IPS-15b (cell line): ENCODE measurements at regions not wholly inside any gene's neighbourhood (a gene's known extent, or its start where the extent isn't known, plus 50 kb on each side); places are given as distances from the start of the nearest gene placed in this dataset.

Source experiments
- H3K27me3 ChIP-seq: one replicate; pipeline ENCODE4 v1.6.1; 2013; ENCODE audit warnings: low read length; ENCODE audit not compliant: control insufficient read depth, insufficient read depth
- H3K36me3 ChIP-seq: one replicate; pipeline ENCODE4 v1.6.1; 2013; ENCODE audit warnings: low read length; ENCODE audit not compliant: control insufficient read depth, insufficient read depth
- H3K4me1 ChIP-seq: one replicate; pipeline ENCODE4 v1.6.1; 2013; ENCODE audit warnings: mild to moderate bottlenecking, low read length; ENCODE audit not compliant: control insufficient read depth, insufficient read depth
- H3K4me3 ChIP-seq: one replicate; pipeline ENCODE4 v1.5.1; 2013; ENCODE audit warnings: low read depth, low read length
- H3K9ac ChIP-seq: one replicate; pipeline ENCODE4 v1.6.1; 2013; ENCODE audit warnings: low read depth, mild to moderate bottlenecking, low read length
- H3K9me3 ChIP-seq: one replicate; pipeline ENCODE4 v1.6.1; 2013; ENCODE audit warnings: mild to moderate bottlenecking, low read length; ENCODE audit not compliant: control insufficient read depth, insufficient read depth

GRCh38 chr7:82559193-82559805 lies 115.7 kb upstream of the CACNA2D1 start:
- H3K9me3 ChIP-seq, result no peaks in the 10 kb centered on the region
- no peaks in the 10 kb centered on the region for H3K36me3 ChIP-seq
- no peak overlapping the region for H3K4me3 ChIP-seq
- no peaks in the 10 kb centered on the region for H3K4me1 ChIP-seq
- H3K9ac ChIP-seq, result no peak overlapping the region
- H3K27me3 ChIP-seq, result no peaks in the 10 kb centered on the region

GRCh38 chr7:82549616-82550285 lies 106.2 kb upstream of the CACNA2D1 start:
- Histone ChIP-seq H3K4me3 (no peak overlapping the region), H3K9me3 (no peaks in the 10 kb centered on the region), H3K9ac (no peak overlapping the region), H3K36me3 (no peaks in the 10 kb centered on the region), H3K4me1 (no peaks in the 10 kb centered on the region), H3K27me3 (no peaks in the 10 kb centered on the region)

- Histone ChIP-seq H3K36me3 (no peaks in the 10 kb centered on the region), H3K4me3 (no peak overlapping the region)
These were observed 104.6 kb upstream of the CACNA2D1 start for GRCh38 chr7:82548141-82548688.

GRCh38 chr7:82542665-82543064 lies 99.1 kb upstream of the CACNA2D1 start:
- Histone ChIP-seq H3K4me1 (no peaks in the 10 kb centered on the region), H3K4me3 (no peak overlapping the region), H3K27me3 (no peaks in the 10 kb centered on the region), H3K9me3 (no peaks in the 10 kb centered on the region), H3K9ac (no peak overlapping the region), H3K36me3 (no peaks in the 10 kb centered on the region)

More at GRCh38 chr7:82548141-82548688, 104.6 kb upstream of the CACNA2D1 start:
- Histone ChIP-seq H3K27me3 (no peaks in the 10 kb centered on the region), H3K9me3 (no peaks in the 10 kb centered on the region), H3K9ac (no peak overlapping the region), H3K4me1 (no peaks in the 10 kb centered on the region)

GRCh38 chr7:82539969-82540368 lies 96.4 kb upstream of the CACNA2D1 start:
- H3K4me1 ChIP-seq, result no peaks in the 10 kb centered on the region
- H3K9ac ChIP-seq, result no peak overlapping the region
- H3K36me3 ChIP-seq, result no peaks in the 10 kb centered on the region
- H3K27me3 ChIP-seq, result no peaks in the 10 kb centered on the region
- no peaks in the 10 kb centered on the region for H3K9me3 ChIP-seq
- no peak overlapping the region for H3K4me3 ChIP-seq

GRCh38 chr7:82534684-82535083 lies 91.1 kb upstream of the CACNA2D1 start:
- no peaks in the 10 kb centered on the region for H3K4me1 ChIP-seq
- H3K4me3 ChIP-seq, result no peak overlapping the region
- no peak overlapping the region for H3K9ac ChIP-seq
- no peaks in the 10 kb centered on the region for H3K36me3 ChIP-seq
- H3K9me3 ChIP-seq, result no peaks in the 10 kb centered on the region
- no peaks in the 10 kb centered on the region for H3K27me3 ChIP-seq

GRCh38 chr7:82530361-82530760 lies 86.8 kb upstream of the CACNA2D1 start:
- Histone ChIP-seq H3K27me3 (no peaks in the 10 kb centered on the region), H3K4me3 (no peak overlapping the region), H3K36me3 (no peaks in the 10 kb centered on the region), H3K4me1 (no peaks in the 10 kb centered on the region), H3K9me3 (no peaks in the 10 kb centered on the region), H3K9ac (no peak overlapping the region)

- Histone ChIP-seq H3K9me3 (no peaks in the 10 kb centered on the region), H3K4me1 (no peaks in the 10 kb centered on the region), H3K36me3 (no peaks in the 10 kb centered on the region), H3K27me3 (no peaks in the 10 kb centered on the region), H3K4me3 (no peak overlapping the region), H3K9ac (no peak overlapping the region)
These were observed 85.2 kb upstream of the CACNA2D1 start for GRCh38 chr7:82528577-82529310.

GRCh38 chr7:82527851-82528250 lies 84.3 kb upstream of the CACNA2D1 start:
- no peak overlapping the region for H3K4me3 ChIP-seq
- no peaks in the 10 kb centered on the region for H3K36me3 ChIP-seq
- no peak overlapping the region for H3K9ac ChIP-seq
- peaks cover 3% of the 10 kb centered on the region for H3K4me1 ChIP-seq
- no peaks in the 10 kb centered on the region for H3K9me3 ChIP-seq
- H3K27me3 ChIP-seq, result no peaks in the 10 kb centered on the region

GRCh38 chr7:82521906-82522445 lies 78.4 kb upstream of the CACNA2D1 start:
- Histone ChIP-seq H3K4me1 (peaks cover 3% of the 10 kb centered on the region), H3K9ac (no peak overlapping the region), H3K36me3 (no peaks in the 10 kb centered on the region), H3K9me3 (no peaks in the 10 kb centered on the region), H3K4me3 (no peak overlapping the region), H3K27me3 (no peaks in the 10 kb centered on the region)

- no peaks in the 10 kb centered on the region for H3K36me3 ChIP-seq
- no peaks in the 10 kb centered on the region for H3K27me3 ChIP-seq
- H3K4me1 ChIP-seq, result no peaks in the 10 kb centered on the region
- no peak overlapping the region for H3K9ac ChIP-seq
- no peak overlapping the region for H3K4me3 ChIP-seq
- no peaks in the 10 kb centered on the region for H3K9me3 ChIP-seq
These were observed 73.5 kb upstream of the CACNA2D1 start for GRCh38 chr7:82517050-82517449.
